Progenitor cell of endocrine pancreas (in vitro differentiated cells): ENCODE measurements at regions not wholly inside any gene's neighbourhood (a gene's known extent, or its start where the extent isn't known, plus 50 kb on each side); places are given as distances from the start of the nearest gene placed in this dataset.

Source experiments
- DNase-seq: peaks from one replicate; pipeline ENCODE4 v3.0.0; 2021; ENCODE audit warnings: low spot score; ENCODE audit not compliant: unreplicated experiment
- H3K27ac Mint-ChIP-seq: 2 replicates; pipeline ENCODE4 v1.8.0; 2021; ENCODE audit warnings: mild to moderate bottlenecking, moderate library complexity, mixed read lengths
- H3K27me3 Mint-ChIP-seq: 2 replicates; pipeline ENCODE4 v1.8.0; 2021; ENCODE audit warnings: mixed read lengths
- H3K36me3 Mint-ChIP-seq: 2 replicates; pipeline ENCODE4 v1.8.0; 2022; ENCODE audit warnings: mixed read lengths; ENCODE audit not compliant: insufficient read depth
- H3K4me1 Mint-ChIP-seq: 2 replicates; pipeline ENCODE4 v1.8.0; 2021; ENCODE audit warnings: low read depth, mixed read lengths
- H3K4me3 Mint-ChIP-seq: 2 replicates; pipeline ENCODE4 v1.8.0; 2021; ENCODE audit warnings: low read depth, mild to moderate bottlenecking, moderate library complexity, mixed read lengths
- H3K9me3 Mint-ChIP-seq: 2 replicates; pipeline ENCODE4 v1.8.0; 2021; ENCODE audit warnings: low read depth, mixed read lengths
- CTCF ChIP-seq: fragments of 200-600 bp; sonication (generic); IDR thresholded peaks from one replicate; pipeline ENCODE4 v1.5.0; 2021; ENCODE audit warnings: antibody characterized with exemption, mild to moderate bottlenecking; ENCODE audit not compliant: unreplicated experiment

- Mint-ChIP-seq H3K4me1 (peaks cover 3% of the 10 kb centered on the region), H3K27me3 (no peaks in the 10 kb centered on the region), H3K9me3 (no peaks in the 10 kb centered on the region), H3K27ac (no peak overlapping the region), H3K36me3 (no peaks in the 10 kb centered on the region), H3K4me3 (no peak overlapping the region)
- TF ChIP-seq CTCF, result no peak
- no peak for DNase-seq
Observed at GRCh38 chr1:172902861-172903381, 147.8 kb downstream of the TNFSF18 start.

- H3K4me3 Mint-ChIP-seq, result no peak overlapping the region
- no peak for DNase-seq
- H3K36me3 Mint-ChIP-seq, result no peaks in the 10 kb centered on the region
- H3K4me1 Mint-ChIP-seq, result peaks cover 3% of the 10 kb centered on the region
- H3K9me3 Mint-ChIP-seq, result peaks cover 2% of the 10 kb centered on the region
- no peak overlapping the region for H3K27ac Mint-ChIP-seq
- no peak for TF ChIP-seq CTCF
- H3K27me3 Mint-ChIP-seq, result no peaks in the 10 kb centered on the region
Observed at GRCh38 chr1:172903581-172904220, 147.0 kb downstream of the TNFSF18 start.

GRCh38 chr1:172905452-172905851, 145.3 kb downstream of the TNFSF18 start:
- Mint-ChIP-seq H3K27ac (no peak overlapping the region), H3K36me3 (no peaks in the 10 kb centered on the region), H3K27me3 (no peaks in the 10 kb centered on the region), H3K4me1 (peaks cover 3% of the 10 kb centered on the region), H3K9me3 (peaks cover 3% of the 10 kb centered on the region), H3K4me3 (no peak overlapping the region)
- no peak for DNase-seq
- no peak for TF ChIP-seq CTCF

- no peak overlapping the region for H3K4me3 Mint-ChIP-seq
- TF ChIP-seq CTCF, result no peak
- peaks cover 3% of the 10 kb centered on the region for H3K4me1 Mint-ChIP-seq
- no peaks in the 10 kb centered on the region for H3K27me3 Mint-ChIP-seq
- no peaks in the 10 kb centered on the region for H3K36me3 Mint-ChIP-seq
- peaks cover 3% of the 10 kb centered on the region for H3K9me3 Mint-ChIP-seq
- DNase-seq, result no peak
- no peak overlapping the region for H3K27ac Mint-ChIP-seq
Observed at GRCh38 chr1:172906778-172907592, 143.8 kb downstream of the TNFSF18 start.

- no peak for DNase-seq
- H3K4me3 Mint-ChIP-seq, result no peak overlapping the region
- H3K4me1 Mint-ChIP-seq, result peaks cover 3% of the 10 kb centered on the region
- peaks cover 7% of the 10 kb centered on the region for H3K9me3 Mint-ChIP-seq
- no peak overlapping the region for H3K27ac Mint-ChIP-seq
- H3K27me3 Mint-ChIP-seq, result no peaks in the 10 kb centered on the region
- no peaks in the 10 kb centered on the region for H3K36me3 Mint-ChIP-seq
- TF ChIP-seq CTCF, result no peak
Observed at GRCh38 chr1:172907834-172908326, 142.9 kb downstream of the TNFSF18 start.
